HL-60 (cell line): ENCODE measurements at regions not wholly inside any gene's neighbourhood (a gene's known extent, or its start where the extent isn't known, plus 50 kb on each side); places are given as distances from the start of the nearest gene placed in this dataset.

Experiments used
- DNase-seq, 2 experiments: peaks; one replicate each; pipeline ENCODE4 v3.0.0-alpha.2; 2010 to 2020; ENCODE audit warnings: low read depth in 1 of 2, low spot score in 1 of 2
- H3K27ac ChIP-seq: fragments of 250-450 bp; sonication (Bioruptor Pico); replicated peaks from 2 replicates; pipeline ENCODE4 v1.5.1; 2020; ENCODE audit warnings: mild to moderate bottlenecking, moderate library complexity
- H3K27me3 ChIP-seq: fragments of 250-450 bp; sonication (Bioruptor Pico); 2 replicates; pipeline ENCODE4 v1.5.1; 2021; ENCODE audit warnings: mild to moderate bottlenecking, moderate library complexity; ENCODE audit not compliant: insufficient read depth, poor library complexity, severe bottlenecking
- H3K4me3 ChIP-seq: replicated peaks from 2 replicates; pipeline ENCODE4 v1.5.1; 2011; ENCODE audit warnings: mild to moderate bottlenecking, control low read depth, low read length; ENCODE audit not compliant: insufficient read depth
- CTCF ChIP-seq: IDR thresholded peaks from one replicate; pipeline ENCODE4 v1.5.1; 2011; ENCODE audit warnings: low read length, control low read depth, inconsistent platforms; ENCODE audit not compliant: insufficient read depth
- GABPA ChIP-seq: IDR thresholded peaks from 2 replicates; pipeline ENCODE4 v1.6.1; 2012; ENCODE audit warnings: low read depth
- POLR2AphosphoS5 ChIP-seq: IDR thresholded peaks from 2 replicates; pipeline ENCODE4 v1.6.1; 2012; ENCODE audit warnings: low read depth
- SPI1 ChIP-seq: IDR thresholded peaks from 2 replicates; pipeline ENCODE4 v1.6.1; 2012; ENCODE audit warnings: low read depth, mild to moderate bottlenecking, borderline replicate concordance
- TF ChIP-seq, protein P1 (sequence below): IDR thresholded peaks from 2 replicates; pipeline ENCODE4 v1.6.1; 2012; ENCODE audit warnings: low read depth; ENCODE audit not compliant: insufficient replicate concordance

- no peak overlapping the region for H3K4me3 ChIP-seq
- no peaks in the 10 kb centered on the region for H3K27me3 ChIP-seq
- TF ChIP-seq GABPA, result no peak
- TF ChIP-seq, protein P1, sequence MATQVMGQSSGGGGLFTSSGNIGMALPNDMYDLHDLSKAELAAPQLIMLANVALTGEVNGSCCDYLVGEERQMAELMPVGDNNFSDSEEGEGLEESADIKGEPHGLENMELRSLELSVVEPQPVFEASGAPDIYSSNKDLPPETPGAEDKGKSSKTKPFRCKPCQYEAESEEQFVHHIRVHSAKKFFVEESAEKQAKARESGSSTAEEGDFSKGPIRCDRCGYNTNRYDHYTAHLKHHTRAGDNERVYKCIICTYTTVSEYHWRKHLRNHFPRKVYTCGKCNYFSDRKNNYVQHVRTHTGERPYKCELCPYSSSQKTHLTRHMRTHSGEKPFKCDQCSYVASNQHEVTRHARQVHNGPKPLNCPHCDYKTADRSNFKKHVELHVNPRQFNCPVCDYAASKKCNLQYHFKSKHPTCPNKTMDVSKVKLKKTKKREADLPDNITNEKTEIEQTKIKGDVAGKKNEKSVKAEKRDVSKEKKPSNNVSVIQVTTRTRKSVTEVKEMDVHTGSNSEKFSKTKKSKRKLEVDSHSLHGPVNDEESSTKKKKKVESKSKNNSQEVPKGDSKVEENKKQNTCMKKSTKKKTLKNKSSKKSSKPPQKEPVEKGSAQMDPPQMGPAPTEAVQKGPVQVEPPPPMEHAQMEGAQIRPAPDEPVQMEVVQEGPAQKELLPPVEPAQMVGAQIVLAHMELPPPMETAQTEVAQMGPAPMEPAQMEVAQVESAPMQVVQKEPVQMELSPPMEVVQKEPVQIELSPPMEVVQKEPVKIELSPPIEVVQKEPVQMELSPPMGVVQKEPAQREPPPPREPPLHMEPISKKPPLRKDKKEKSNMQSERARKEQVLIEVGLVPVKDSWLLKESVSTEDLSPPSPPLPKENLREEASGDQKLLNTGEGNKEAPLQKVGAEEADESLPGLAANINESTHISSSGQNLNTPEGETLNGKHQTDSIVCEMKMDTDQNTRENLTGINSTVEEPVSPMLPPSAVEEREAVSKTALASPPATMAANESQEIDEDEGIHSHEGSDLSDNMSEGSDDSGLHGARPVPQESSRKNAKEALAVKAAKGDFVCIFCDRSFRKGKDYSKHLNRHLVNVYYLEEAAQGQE, result no peak
- TF ChIP-seq POLR2AphosphoS5, result no peak
- TF ChIP-seq CTCF, result no peak
- no peak for TF ChIP-seq SPI1
- H3K27ac ChIP-seq, result no peak overlapping the region
- no peak for DNase-seq
Observed at GRCh38 chr5:117982691-117983090, 1005.7 kb downstream of the DTWD2 start.

GRCh38 chr5:117973785-117974184, 1014.6 kb downstream of the DTWD2 start:
- H3K4me3 ChIP-seq, result no peak overlapping the region
- no peak for DNase-seq
- no peak for TF ChIP-seq POLR2AphosphoS5
- TF ChIP-seq, protein P1, result no peak
- no peak for TF ChIP-seq SPI1

GRCh38 chr5:117955831-117956230, 1032.5 kb downstream of the DTWD2 start:
- DNase-seq, result no peak
- H3K27ac ChIP-seq, result no peak overlapping the region
- TF ChIP-seq, protein P1, result no peak
- TF ChIP-seq CTCF (no peak), POLR2AphosphoS5 (no peak), GABPA (no peak), SPI1 (no peak)

More at GRCh38 chr5:117973785-117974184, 1014.6 kb downstream of the DTWD2 start:
- Histone ChIP-seq H3K27me3 (no peaks in the 10 kb centered on the region), H3K27ac (no peak overlapping the region)

DNA sequence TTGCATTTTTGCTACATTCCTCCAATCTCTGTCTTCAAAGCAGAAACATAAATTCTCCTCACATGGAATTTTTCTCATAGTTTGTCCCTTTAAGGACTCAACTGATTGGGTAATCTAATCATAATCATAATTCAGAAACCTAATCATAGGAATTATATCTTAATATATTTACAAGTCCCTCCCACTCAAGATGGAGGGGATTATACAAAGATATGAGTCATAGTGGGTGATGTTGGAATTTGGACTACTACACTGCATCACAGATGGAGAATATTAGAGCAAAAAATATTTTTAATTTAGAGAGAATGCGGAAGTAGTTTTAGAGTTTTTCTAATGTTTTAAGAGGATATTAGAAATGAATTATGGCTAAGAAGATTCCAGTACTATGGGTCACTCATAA, 1034.0 kb downstream of the DTWD2 start:
- no peak for DNase-seq
- H3K27ac ChIP-seq, result no peak overlapping the region
- H3K4me3 ChIP-seq, result no peak overlapping the region
- TF ChIP-seq SPI1 (no peak), GABPA (no peak), POLR2AphosphoS5 (no peak), CTCF (no peak)
- TF ChIP-seq, protein P1, result no peak
- no peaks in the 10 kb centered on the region for H3K27me3 ChIP-seq

More at GRCh38 chr5:117955831-117956230, 1032.5 kb downstream of the DTWD2 start:
- H3K4me3 ChIP-seq, result no peak overlapping the region
- no peaks in the 10 kb centered on the region for H3K27me3 ChIP-seq
